Loucy (cell line): ENCODE measurements at regions not wholly inside any gene's neighbourhood (a gene's known extent, or its start where the extent isn't known, plus 50 kb on each side); places are given as distances from the start of the nearest gene placed in this dataset.

Experiments
- H2AFZ ChIP-seq: fragments of 200-600 bp; sonication (generic); 2 replicates; pipeline ENCODE4 v1.6.0; 2016; ENCODE audit warnings: antibody characterized with exemption, mild to moderate bottlenecking, low read length, moderate library complexity
- H3F3A ChIP-seq: fragments of 200-600 bp; 2 replicates; pipeline ENCODE4 v1.6.0; 2016; ENCODE audit warnings: antibody characterized with exemption, low read depth, mild to moderate bottlenecking
- H3K27me3 ChIP-seq: fragments of 200-600 bp; sonication (generic); 2 replicates; pipeline ENCODE4 v1.6.1; 2014; ENCODE audit warnings: low read length, mild to moderate bottlenecking; ENCODE audit not compliant: insufficient read depth, poor library complexity, severe bottlenecking
- H3K36me3 ChIP-seq: fragments of 200-600 bp; sonication (generic); 2 replicates; pipeline ENCODE4 v1.6.1; 2016; ENCODE audit warnings: low read length; ENCODE audit not compliant: insufficient read depth
- H3K4me1 ChIP-seq: fragments of 200-600 bp; sonication (generic); 2 replicates; pipeline ENCODE4 v1.5.1; 2014; ENCODE audit warnings: low read length, mild to moderate bottlenecking; ENCODE audit not compliant: insufficient read depth, poor library complexity, severe bottlenecking
- H3K4me2 ChIP-seq: fragments of 200-600 bp; sonication (generic); 2 replicates; pipeline ENCODE4 v1.6.0; 2014; ENCODE audit warnings: antibody characterized with exemption, low read length, low read depth, mild to moderate bottlenecking; ENCODE audit not compliant: poor library complexity, severe bottlenecking
- H3K4me3 ChIP-seq: fragments of 200-600 bp; sonication (generic); 2 replicates; pipeline ENCODE4 v1.5.1; 2014; ENCODE audit warnings: low read length, mild to moderate bottlenecking, mixed read lengths; ENCODE audit not compliant: poor library complexity, severe bottlenecking
- H3K79me2 ChIP-seq: fragments of 200-600 bp; sonication (generic); 2 replicates; pipeline ENCODE4 v1.6.1; 2014; ENCODE audit warnings: low read length; ENCODE audit not compliant: insufficient read depth
- H3K9ac ChIP-seq: fragments of 200-600 bp; sonication (generic); 2 replicates; pipeline ENCODE4 v1.6.0; 2014; ENCODE audit warnings: mild to moderate bottlenecking, low read depth, low read length, moderate library complexity; ENCODE audit not compliant: poor library complexity, severe bottlenecking
- H3K9me2 ChIP-seq: fragments of 200-600 bp; sonication (generic); replicated peaks from 2 replicates; pipeline ENCODE4 v1.6.1; 2016; ENCODE audit warnings: low read depth, low read length, mixed read lengths
- H3K9me3 ChIP-seq: fragments of 200-600 bp; sonication (generic); 2 replicates; pipeline ENCODE4 v1.6.1; 2014; ENCODE audit warnings: mild to moderate bottlenecking, antibody characterized with exemption, low read length, low read depth; ENCODE audit not compliant: insufficient read depth
- H4K20me1 ChIP-seq: fragments of 200-600 bp; sonication (generic); 2 replicates; pipeline ENCODE4 v1.6.0; 2014; ENCODE audit warnings: antibody characterized with exemption, low read length, mild to moderate bottlenecking; ENCODE audit not compliant: insufficient read depth, poor library complexity, severe bottlenecking
- EZH2phosphoT487 ChIP-seq: fragments of 200-600 bp; IDR thresholded peaks from 2 replicates; pipeline ENCODE4 v1.6.1; 2018; ENCODE audit warnings: antibody characterized with exemption, mild to moderate bottlenecking, moderate library complexity, borderline replicate concordance
- TF ChIP-seq, protein P1 (sequence below): fragments of 200-600 bp; sonication (generic); conservative IDR thresholded peaks from 2 replicates; pipeline ENCODE4 v1.5.1; 2014; ENCODE audit warnings: mild to moderate bottlenecking, antibody characterized with exemption, low read length

GRCh38 chr7:28360739-28361138 is 51.6 kb upstream of the CREB5 start:
- Histone ChIP-seq H3K4me1 (peaks cover 18% of the 10 kb centered on the region), H2AFZ (no peak overlapping the region), H3K4me2 (no peak overlapping the region), H3K36me3 (no peaks in the 10 kb centered on the region), H3K9me3 (peaks cover 6% of the 10 kb centered on the region; the same call in 1 of the 2 replicates), H3K79me2 (no peaks in the 10 kb centered on the region), H4K20me1 (no peaks in the 10 kb centered on the region), H3K9ac (no peak overlapping the region), H3K27me3 (no peaks in the 10 kb centered on the region), H3K4me3 (no peak overlapping the region), H3K9me2 (no peaks in the 10 kb centered on the region), H3F3A (no peaks in the 10 kb centered on the region)
- TF ChIP-seq, protein P1, sequence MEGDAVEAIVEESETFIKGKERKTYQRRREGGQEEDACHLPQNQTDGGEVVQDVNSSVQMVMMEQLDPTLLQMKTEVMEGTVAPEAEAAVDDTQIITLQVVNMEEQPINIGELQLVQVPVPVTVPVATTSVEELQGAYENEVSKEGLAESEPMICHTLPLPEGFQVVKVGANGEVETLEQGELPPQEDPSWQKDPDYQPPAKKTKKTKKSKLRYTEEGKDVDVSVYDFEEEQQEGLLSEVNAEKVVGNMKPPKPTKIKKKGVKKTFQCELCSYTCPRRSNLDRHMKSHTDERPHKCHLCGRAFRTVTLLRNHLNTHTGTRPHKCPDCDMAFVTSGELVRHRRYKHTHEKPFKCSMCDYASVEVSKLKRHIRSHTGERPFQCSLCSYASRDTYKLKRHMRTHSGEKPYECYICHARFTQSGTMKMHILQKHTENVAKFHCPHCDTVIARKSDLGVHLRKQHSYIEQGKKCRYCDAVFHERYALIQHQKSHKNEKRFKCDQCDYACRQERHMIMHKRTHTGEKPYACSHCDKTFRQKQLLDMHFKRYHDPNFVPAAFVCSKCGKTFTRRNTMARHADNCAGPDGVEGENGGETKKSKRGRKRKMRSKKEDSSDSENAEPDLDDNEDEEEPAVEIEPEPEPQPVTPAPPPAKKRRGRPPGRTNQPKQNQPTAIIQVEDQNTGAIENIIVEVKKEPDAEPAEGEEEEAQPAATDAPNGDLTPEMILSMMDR: peak; percentile 58
- no peak for TF ChIP-seq EZH2phosphoT487

- H3K4me1 ChIP-seq: peaks cover 18% of the 10 kb centered on the region
- peaks cover 6% of the 10 kb centered on the region; the same call in 1 of the 2 replicates for H3K9me3 ChIP-seq
- TF ChIP-seq, protein P1: no peak
- no peak for TF ChIP-seq EZH2phosphoT487
- peak overlapping the region; percentile 79 for H2AFZ ChIP-seq
- H3F3A ChIP-seq: no peaks in the 10 kb centered on the region
- H3K79me2 ChIP-seq: no peaks in the 10 kb centered on the region
- H4K20me1 ChIP-seq: no peaks in the 10 kb centered on the region
- H3K9me2 ChIP-seq: no peaks in the 10 kb centered on the region
- H3K4me2 ChIP-seq: peak overlapping the region; percentile 31
- H3K9ac ChIP-seq: peak overlapping the region; percentile 32
- H3K36me3 ChIP-seq: no peaks in the 10 kb centered on the region
- no peaks in the 10 kb centered on the region for H3K27me3 ChIP-seq
- H3K4me3 ChIP-seq: no peak overlapping the region
These were observed 50.8 kb upstream of the CREB5 start for GRCh38 chr7:28361551-28361950.

- Histone ChIP-seq H3K79me2 (no peaks in the 10 kb centered on the region), H2AFZ (peak overlapping the region; percentile 79; the same call in 1 of the 2 replicates), H3K9me2 (no peaks in the 10 kb centered on the region), H3K27me3 (no peaks in the 10 kb centered on the region), H3K4me3 (no peak overlapping the region), H4K20me1 (no peaks in the 10 kb centered on the region), H3K9ac (peak overlapping the region; percentile 32), H3F3A (no peaks in the 10 kb centered on the region), H3K36me3 (no peaks in the 10 kb centered on the region), H3K9me3 (peaks cover 6% of the 10 kb centered on the region; the same call in 1 of the 2 replicates), H3K4me1 (peaks cover 18% of the 10 kb centered on the region), H3K4me2 (peak overlapping the region; percentile 31)
- TF ChIP-seq, protein P1: no peak
- TF ChIP-seq EZH2phosphoT487: no peak
These were observed 50.1 kb upstream of the CREB5 start for GRCh38 chr7:28362182-28362581.
